ENCODE measurements at regions not wholly inside any gene's neighbourhood (a gene's known extent, or its start where the extent isn't known, plus 50 kb on each side); places are given as distances from the start of the nearest gene placed in this dataset.

DNA sequence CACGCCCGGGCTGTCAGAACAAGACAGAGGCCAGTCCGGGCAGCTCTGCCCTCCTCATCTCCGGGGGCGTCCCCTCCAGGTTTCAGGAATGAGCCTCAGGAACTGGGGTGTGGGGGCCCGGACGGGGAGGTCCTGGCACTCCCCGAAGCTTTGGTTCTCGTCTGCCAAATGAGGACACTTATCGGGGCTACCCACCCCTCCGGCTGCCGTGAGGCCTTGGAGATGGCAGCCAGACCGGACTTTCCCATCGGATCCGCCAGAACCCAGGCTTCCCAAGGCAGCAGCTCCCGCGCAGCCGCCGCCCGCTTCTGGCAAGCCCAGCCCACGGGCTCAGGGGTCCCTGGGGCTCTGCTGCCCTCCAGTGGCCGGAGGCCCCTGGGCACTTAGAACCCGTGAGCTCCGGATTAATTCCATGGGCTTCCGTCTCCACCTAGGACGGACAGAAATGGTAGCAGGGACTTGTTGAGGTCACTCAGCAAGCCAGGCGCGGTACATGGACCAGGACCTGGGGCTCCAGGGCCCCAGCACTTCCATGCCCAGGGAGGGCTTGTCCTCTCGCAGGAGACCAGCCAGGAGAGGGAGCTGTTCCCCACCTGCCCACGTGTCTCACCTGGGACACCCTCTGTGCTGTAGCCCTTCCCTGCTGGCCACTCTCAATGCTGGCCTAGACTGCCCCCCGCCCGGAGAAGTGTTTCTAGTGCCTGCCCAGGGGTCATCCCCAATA lies 89.4 kb downstream of the LINGO1 start (continued):
- peak; percentile 70; the same call in 1 of the 2 replicates for TF ChIP-seq GABPB1 (CRISPR knock-in tag; IDR thresholded peaks at IDR 0.05)
- TF ChIP-seq KDM3A (CRISPR knock-in tag; IDR thresholded peaks at IDR 0.05; ENCODE audit: low read depth), result peak; percentile 43; the same call in 1 of the 2 replicates
- no peak for TF ChIP-seq PCBP2 (optimal IDR thresholded peaks at IDR 0.05; ENCODE audit: low read depth, low read length, poor library complexity, severe bottlenecking)
- TF ChIP-seq KLF11 (CRISPR knock-in tag; IDR thresholded peaks at IDR 0.05), result no peak
- peak; percentile 73 for TF ChIP-seq MAX (IDR thresholded peaks at IDR 0.05)
- TF ChIP-seq, protein P1, sequence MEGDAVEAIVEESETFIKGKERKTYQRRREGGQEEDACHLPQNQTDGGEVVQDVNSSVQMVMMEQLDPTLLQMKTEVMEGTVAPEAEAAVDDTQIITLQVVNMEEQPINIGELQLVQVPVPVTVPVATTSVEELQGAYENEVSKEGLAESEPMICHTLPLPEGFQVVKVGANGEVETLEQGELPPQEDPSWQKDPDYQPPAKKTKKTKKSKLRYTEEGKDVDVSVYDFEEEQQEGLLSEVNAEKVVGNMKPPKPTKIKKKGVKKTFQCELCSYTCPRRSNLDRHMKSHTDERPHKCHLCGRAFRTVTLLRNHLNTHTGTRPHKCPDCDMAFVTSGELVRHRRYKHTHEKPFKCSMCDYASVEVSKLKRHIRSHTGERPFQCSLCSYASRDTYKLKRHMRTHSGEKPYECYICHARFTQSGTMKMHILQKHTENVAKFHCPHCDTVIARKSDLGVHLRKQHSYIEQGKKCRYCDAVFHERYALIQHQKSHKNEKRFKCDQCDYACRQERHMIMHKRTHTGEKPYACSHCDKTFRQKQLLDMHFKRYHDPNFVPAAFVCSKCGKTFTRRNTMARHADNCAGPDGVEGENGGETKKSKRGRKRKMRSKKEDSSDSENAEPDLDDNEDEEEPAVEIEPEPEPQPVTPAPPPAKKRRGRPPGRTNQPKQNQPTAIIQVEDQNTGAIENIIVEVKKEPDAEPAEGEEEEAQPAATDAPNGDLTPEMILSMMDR (CRISPR knock-in tag; IDR thresholded peaks at IDR 0.05), result peak; percentile 98
- TF ChIP-seq, protein P2, sequence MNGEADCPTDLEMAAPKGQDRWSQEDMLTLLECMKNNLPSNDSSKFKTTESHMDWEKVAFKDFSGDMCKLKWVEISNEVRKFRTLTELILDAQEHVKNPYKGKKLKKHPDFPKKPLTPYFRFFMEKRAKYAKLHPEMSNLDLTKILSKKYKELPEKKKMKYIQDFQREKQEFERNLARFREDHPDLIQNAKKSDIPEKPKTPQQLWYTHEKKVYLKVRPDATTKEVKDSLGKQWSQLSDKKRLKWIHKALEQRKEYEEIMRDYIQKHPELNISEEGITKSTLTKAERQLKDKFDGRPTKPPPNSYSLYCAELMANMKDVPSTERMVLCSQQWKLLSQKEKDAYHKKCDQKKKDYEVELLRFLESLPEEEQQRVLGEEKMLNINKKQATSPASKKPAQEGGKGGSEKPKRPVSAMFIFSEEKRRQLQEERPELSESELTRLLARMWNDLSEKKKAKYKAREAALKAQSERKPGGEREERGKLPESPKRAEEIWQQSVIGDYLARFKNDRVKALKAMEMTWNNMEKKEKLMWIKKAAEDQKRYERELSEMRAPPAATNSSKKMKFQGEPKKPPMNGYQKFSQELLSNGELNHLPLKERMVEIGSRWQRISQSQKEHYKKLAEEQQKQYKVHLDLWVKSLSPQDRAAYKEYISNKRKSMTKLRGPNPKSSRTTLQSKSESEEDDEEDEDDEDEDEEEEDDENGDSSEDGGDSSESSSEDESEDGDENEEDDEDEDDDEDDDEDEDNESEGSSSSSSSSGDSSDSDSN (CRISPR knock-in tag; IDR thresholded peaks at IDR 0.05), result peak; percentile 44
- TF ChIP-seq GPN1 (CRISPR knock-in tag; IDR thresholded peaks at IDR 0.05; ENCODE audit: borderline replicate concordance), result peak; percentile 15; the same call in 1 of the 2 replicates
- TF ChIP-seq, protein P3, sequence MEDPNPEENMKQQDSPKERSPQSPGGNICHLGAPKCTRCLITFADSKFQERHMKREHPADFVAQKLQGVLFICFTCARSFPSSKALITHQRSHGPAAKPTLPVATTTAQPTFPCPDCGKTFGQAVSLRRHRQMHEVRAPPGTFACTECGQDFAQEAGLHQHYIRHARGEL (CRISPR knock-in tag; IDR thresholded peaks at IDR 0.05), result no peak
- TF ChIP-seq ZNF292 (CRISPR knock-in tag; IDR thresholded peaks at IDR 0.05; ENCODE audit: borderline replicate concordance, low read depth), result 0 out of 2 replicates have a peak, but pooled peaks have one; percentile 28
- TF ChIP-seq, protein P4, sequence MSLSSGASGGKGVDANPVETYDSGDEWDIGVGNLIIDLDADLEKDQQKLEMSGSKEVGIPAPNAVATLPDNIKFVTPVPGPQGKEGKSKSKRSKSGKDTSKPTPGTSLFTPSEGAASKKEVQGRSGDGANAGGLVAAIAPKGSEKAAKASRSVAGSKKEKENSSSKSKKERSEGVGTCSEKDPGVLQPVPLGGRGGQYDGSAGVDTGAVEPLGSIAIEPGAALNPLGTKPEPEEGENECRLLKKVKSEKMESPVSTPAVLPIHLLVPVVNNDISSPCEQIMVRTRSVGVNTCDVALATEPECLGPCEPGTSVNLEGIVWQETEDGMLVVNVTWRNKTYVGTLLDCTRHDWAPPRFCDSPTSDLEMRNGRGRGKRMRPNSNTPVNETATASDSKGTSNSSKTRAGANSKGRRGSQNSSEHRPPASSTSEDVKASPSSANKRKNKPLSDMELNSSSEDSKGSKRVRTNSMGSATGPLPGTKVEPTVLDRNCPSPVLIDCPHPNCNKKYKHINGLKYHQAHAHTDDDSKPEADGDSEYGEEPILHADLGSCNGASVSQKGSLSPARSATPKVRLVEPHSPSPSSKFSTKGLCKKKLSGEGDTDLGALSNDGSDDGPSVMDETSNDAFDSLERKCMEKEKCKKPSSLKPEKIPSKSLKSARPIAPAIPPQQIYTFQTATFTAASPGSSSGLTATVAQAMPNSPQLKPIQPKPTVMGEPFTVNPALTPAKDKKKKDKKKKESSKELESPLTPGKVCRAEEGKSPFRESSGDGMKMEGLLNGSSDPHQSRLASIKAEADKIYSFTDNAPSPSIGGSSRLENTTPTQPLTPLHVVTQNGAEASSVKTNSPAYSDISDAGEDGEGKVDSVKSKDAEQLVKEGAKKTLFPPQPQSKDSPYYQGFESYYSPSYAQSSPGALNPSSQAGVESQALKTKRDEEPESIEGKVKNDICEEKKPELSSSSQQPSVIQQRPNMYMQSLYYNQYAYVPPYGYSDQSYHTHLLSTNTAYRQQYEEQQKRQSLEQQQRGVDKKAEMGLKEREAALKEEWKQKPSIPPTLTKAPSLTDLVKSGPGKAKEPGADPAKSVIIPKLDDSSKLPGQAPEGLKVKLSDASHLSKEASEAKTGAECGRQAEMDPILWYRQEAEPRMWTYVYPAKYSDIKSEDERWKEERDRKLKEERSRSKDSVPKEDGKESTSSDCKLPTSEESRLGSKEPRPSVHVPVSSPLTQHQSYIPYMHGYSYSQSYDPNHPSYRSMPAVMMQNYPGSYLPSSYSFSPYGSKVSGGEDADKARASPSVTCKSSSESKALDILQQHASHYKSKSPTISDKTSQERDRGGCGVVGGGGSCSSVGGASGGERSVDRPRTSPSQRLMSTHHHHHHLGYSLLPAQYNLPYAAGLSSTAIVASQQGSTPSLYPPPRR (CRISPR knock-in tag; IDR thresholded peaks at IDR 0.05; ENCODE audit: borderline replicate concordance), result peak; percentile 23; the same call in 1 of the 2 replicates
- TF ChIP-seq ATF7-NPFF (CRISPR knock-in tag; IDR thresholded peaks at IDR 0.05; ENCODE audit: low read depth), result peak; percentile 23; the same call in 1 of the 2 replicates
- no peak for TF ChIP-seq ARNT2 (CRISPR knock-in tag; IDR thresholded peaks at IDR 0.05; ENCODE audit: low read depth)
- TF ChIP-seq ZNF572 (CRISPR knock-in tag; IDR thresholded peaks at IDR 0.05), result peak; percentile 94; the same call in 1 of the 2 replicates
- peak; percentile 78; the same call in 1 of the 2 replicates for TF ChIP-seq GLI4 (CRISPR knock-in tag; IDR thresholded peaks at IDR 0.05; ENCODE audit: borderline replicate concordance)
- no peak for TF ChIP-seq POLR2AphosphoS5 (IDR thresholded peaks at IDR 0.05; ENCODE audit: low read depth, low read length)
- 0 out of 2 replicates have a peak, but pooled peaks have one; percentile 29 for TF ChIP-seq ZBTB25 (CRISPR knock-in tag; IDR thresholded peaks at IDR 0.05)

All from HepG2 (cell line).